ENCODE measurements at regions not wholly inside any gene's neighbourhood (a gene's known extent, or its start where the extent isn't known, plus 50 kb on each side); places are given as distances from the start of the nearest gene placed in this dataset.

DNA sequence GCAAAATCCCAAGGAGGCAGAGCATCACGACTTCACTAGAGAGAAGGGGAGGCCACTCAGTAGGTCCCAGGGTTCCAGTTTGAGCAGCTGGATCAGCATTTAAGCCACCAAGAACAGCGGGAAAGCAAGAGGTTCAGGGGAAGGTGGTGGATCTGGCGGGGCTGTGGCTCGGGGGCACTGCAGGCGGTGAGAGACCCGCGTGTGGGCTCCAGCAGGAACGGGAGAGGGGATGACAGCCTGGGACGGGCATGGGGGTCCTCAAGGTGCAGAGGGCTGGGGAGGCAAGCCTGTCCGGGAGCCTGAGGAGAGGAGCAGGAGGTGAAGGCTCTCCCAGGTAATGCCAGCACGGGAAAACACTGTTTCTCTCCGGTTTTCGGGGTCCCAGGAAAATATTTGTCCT lies 123.6 kb downstream of the IRX2 start:
- Histone ChIP-seq H2AFZ (ENCODE audit: low read depth, low read length, poor library complexity, severe bottlenecking) (no peak overlapping the region), H3K36me3 (ENCODE audit: control insufficient read depth in 1 of 2, insufficient read depth in 2 of 2, low read length in 2 of 2) (no peaks in the 10 kb centered on the region), H3K9me3 (ENCODE audit: control insufficient read depth in 1 of 2, insufficient read depth in 1 of 2, low read depth in 1 of 2, low read length in 2 of 2) (peaks cover 0 to 8% of the 10 kb centered on the region in 2 experiments; a peak in 2 of 4 replicates), H3K27me3 (ENCODE audit: insufficient read depth, low read length) (no peaks in the 10 kb centered on the region), H3K4me2 (ENCODE audit: low read length) (no peak overlapping the region), H4K20me1 (ENCODE audit: insufficient read depth) (no peaks in the 10 kb centered on the region), H3K9ac (ENCODE audit: low read length) (no peak overlapping the region), H3K4me1 (ENCODE audit: control insufficient read depth in 1 of 2, insufficient read depth in 2 of 2, low read length in 2 of 2) (no peaks in the 10 kb centered on the region), H3K4me3 (replicated peaks in 1 of 2; ENCODE audit: low read depth in 1 of 2, low read length in 2 of 2) (no peak overlapping the region), H3K9me2 (ENCODE audit: insufficient read depth) (no peaks in the 10 kb centered on the region), H3K27ac (ENCODE audit: low read depth, low read length) (no peak overlapping the region), H3K79me2 (ENCODE audit: insufficient read depth, low read length) (no peaks in the 10 kb centered on the region)
- DNase-seq (ENCODE audit: low read depth, low spot score): no peak
- no TSS peak for BruUV-seq (replicated peaks)
- no peak for ATAC-seq
- RAD21 ChIA-PET (ENCODE audit: low non-redundant PET in 1 of 2, low total read pairs in 2 of 2, uncharacterized antibody in 2 of 2, unreplicated experiment in 2 of 2): no interaction called here
- intact Hi-C loops (cut with micrococcal nuclease): no loop called here
- TF ChIP-seq FOSL1 (IDR thresholded peaks at IDR 0.05; ENCODE audit: low read depth): no peak
- TF ChIP-seq, protein P1, sequence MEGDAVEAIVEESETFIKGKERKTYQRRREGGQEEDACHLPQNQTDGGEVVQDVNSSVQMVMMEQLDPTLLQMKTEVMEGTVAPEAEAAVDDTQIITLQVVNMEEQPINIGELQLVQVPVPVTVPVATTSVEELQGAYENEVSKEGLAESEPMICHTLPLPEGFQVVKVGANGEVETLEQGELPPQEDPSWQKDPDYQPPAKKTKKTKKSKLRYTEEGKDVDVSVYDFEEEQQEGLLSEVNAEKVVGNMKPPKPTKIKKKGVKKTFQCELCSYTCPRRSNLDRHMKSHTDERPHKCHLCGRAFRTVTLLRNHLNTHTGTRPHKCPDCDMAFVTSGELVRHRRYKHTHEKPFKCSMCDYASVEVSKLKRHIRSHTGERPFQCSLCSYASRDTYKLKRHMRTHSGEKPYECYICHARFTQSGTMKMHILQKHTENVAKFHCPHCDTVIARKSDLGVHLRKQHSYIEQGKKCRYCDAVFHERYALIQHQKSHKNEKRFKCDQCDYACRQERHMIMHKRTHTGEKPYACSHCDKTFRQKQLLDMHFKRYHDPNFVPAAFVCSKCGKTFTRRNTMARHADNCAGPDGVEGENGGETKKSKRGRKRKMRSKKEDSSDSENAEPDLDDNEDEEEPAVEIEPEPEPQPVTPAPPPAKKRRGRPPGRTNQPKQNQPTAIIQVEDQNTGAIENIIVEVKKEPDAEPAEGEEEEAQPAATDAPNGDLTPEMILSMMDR (IDR thresholded peaks at IDR 0.05 in 2 of 3, conservative IDR thresholded peaks at IDR 0.05 in 1 of 3; ENCODE audit: borderline replicate concordance in 1 of 3, insufficient read depth in 1 of 3, low read depth in 2 of 3, low read length in 2 of 3): no peak
- no peak for TF ChIP-seq ZFX (IDR thresholded peaks at IDR 0.05)
- TF ChIP-seq CBX3 (IDR thresholded peaks at IDR 0.05; ENCODE audit: low read depth): no peak
- TF ChIP-seq JUND (IDR thresholded peaks at IDR 0.05): no peak
- TF ChIP-seq ELF1 (IDR thresholded peaks at IDR 0.05; ENCODE audit: borderline replicate concordance, low read depth): no peak
- TF ChIP-seq, protein P2, sequence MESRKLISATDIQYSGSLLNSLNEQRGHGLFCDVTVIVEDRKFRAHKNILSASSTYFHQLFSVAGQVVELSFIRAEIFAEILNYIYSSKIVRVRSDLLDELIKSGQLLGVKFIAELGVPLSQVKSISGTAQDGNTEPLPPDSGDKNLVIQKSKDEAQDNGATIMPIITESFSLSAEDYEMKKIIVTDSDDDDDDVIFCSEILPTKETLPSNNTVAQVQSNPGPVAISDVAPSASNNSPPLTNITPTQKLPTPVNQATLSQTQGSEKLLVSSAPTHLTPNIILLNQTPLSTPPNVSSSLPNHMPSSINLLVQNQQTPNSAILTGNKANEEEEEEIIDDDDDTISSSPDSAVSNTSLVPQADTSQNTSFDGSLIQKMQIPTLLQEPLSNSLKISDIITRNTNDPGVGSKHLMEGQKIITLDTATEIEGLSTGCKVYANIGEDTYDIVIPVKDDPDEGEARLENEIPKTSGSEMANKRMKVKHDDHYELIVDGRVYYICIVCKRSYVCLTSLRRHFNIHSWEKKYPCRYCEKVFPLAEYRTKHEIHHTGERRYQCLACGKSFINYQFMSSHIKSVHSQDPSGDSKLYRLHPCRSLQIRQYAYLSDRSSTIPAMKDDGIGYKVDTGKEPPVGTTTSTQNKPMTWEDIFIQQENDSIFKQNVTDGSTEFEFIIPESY (IDR thresholded peaks at IDR 0.05; ENCODE audit: extremely low read depth, insufficient replicate concordance, low read length): no peak
- no peak for TF ChIP-seq SP1 (IDR thresholded peaks at IDR 0.05; ENCODE audit: low read depth)
- no peak for TF ChIP-seq EZH2 (IDR thresholded peaks at IDR 0.05)
- TF ChIP-seq, protein P3, sequence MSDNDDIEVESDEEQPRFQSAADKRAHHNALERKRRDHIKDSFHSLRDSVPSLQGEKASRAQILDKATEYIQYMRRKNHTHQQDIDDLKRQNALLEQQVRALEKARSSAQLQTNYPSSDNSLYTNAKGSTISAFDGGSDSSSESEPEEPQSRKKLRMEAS (IDR thresholded peaks at IDR 0.05): no peak
- no peak for TF ChIP-seq POLR2A (IDR thresholded peaks at IDR 0.05; ENCODE audit: borderline replicate concordance, extremely low read depth, insufficient read depth, insufficient read length)
- TF ChIP-seq SIN3A (IDR thresholded peaks at IDR 0.05; ENCODE audit: low read depth): no peak
- no peak for TF ChIP-seq YY1 (IDR thresholded peaks at IDR 0.05; ENCODE audit: extremely low read depth, insufficient replicate concordance, low read depth, low read length)
- TF ChIP-seq ZNF274 (IDR thresholded peaks at IDR 0.05; ENCODE audit: low read depth, low read length): no peak
- TF ChIP-seq, protein P4, sequence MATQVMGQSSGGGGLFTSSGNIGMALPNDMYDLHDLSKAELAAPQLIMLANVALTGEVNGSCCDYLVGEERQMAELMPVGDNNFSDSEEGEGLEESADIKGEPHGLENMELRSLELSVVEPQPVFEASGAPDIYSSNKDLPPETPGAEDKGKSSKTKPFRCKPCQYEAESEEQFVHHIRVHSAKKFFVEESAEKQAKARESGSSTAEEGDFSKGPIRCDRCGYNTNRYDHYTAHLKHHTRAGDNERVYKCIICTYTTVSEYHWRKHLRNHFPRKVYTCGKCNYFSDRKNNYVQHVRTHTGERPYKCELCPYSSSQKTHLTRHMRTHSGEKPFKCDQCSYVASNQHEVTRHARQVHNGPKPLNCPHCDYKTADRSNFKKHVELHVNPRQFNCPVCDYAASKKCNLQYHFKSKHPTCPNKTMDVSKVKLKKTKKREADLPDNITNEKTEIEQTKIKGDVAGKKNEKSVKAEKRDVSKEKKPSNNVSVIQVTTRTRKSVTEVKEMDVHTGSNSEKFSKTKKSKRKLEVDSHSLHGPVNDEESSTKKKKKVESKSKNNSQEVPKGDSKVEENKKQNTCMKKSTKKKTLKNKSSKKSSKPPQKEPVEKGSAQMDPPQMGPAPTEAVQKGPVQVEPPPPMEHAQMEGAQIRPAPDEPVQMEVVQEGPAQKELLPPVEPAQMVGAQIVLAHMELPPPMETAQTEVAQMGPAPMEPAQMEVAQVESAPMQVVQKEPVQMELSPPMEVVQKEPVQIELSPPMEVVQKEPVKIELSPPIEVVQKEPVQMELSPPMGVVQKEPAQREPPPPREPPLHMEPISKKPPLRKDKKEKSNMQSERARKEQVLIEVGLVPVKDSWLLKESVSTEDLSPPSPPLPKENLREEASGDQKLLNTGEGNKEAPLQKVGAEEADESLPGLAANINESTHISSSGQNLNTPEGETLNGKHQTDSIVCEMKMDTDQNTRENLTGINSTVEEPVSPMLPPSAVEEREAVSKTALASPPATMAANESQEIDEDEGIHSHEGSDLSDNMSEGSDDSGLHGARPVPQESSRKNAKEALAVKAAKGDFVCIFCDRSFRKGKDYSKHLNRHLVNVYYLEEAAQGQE (IDR thresholded peaks at IDR 0.05; ENCODE audit: low read depth): no peak
- TF ChIP-seq, protein P5, sequence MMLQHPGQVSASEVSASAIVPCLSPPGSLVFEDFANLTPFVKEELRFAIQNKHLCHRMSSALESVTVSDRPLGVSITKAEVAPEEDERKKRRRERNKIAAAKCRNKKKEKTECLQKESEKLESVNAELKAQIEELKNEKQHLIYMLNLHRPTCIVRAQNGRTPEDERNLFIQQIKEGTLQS (IDR thresholded peaks at IDR 0.05): no peak
- no peak for TF ChIP-seq POLR2AphosphoS5 (IDR thresholded peaks at IDR 0.05; ENCODE audit: low read depth, low read length)
- TF ChIP-seq RAD21 (IDR thresholded peaks at IDR 0.05; ENCODE audit: low read depth): no peak
- no peak for TF ChIP-seq EGR1 (IDR thresholded peaks at IDR 0.05; ENCODE audit: low read depth)
- CTCF ChIA-PET: no interaction called here
- POLR2A ChIA-PET: no interaction called here

All from HCT116 (cell line).